ENCODE measurements at regions not wholly inside any gene's neighbourhood (a gene's known extent, or its start where the extent isn't known, plus 50 kb on each side); places are given as distances from the start of the nearest gene placed in this dataset.
"Not testable (repeated sequence)": the region's sequence is repeated elsewhere in the genome, so short reads cannot be mapped to it uniquely, and the experiment has no call there.

DNA sequence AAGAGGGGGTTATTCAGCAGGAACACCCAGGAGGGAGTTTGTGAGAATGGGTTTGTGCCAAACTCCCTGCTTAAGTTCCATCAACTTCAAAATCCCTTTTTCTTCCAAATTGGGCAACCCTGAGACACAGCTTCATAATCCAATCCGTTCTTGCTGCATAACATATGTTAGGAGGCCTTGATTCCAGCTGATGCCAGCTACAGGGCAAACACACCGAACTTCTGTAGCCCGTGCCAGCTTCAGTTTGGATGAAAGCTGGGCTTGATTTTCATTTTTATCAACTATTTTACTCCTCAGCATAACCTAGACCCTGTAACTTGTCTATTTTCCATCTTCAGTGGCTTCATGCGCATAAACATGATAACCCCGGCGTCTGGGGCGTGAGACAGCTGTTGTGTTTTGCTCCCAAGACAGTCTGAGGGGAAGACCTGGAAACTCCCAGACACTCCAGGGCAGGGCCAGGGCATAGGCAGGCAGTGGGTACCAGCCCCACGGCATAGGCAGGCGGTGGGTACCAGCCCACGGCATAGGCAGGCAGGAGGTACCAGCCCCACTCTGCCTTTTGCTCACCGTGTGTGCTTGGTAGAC, 220.4 kb downstream of the C16orf95 start:
- no peak for DNase-seq (ENCODE audit: low spot score)
- in situ Hi-C loops (cut with HindIII; ENCODE audit: low sequenced_read_pairs): no loop called here

DNA sequence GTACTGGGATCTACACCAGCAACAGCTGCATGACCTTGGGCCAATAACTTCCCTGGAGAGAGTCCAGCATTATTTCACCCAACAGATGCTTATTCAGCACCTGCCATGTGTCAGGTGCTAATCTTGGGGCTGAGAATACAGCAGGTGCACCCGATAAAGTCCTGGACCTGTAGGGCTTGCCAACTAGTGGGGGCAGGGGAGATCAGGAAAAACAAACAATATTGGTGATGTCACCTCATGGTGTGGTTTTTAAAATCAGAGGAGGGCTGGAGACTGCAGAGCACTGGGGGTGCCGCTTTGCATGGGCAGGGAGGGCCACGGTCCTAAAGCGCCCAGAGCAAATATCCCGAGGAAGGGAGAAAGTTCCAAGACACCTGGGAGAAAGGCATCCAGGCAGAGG, 218.8 kb downstream of the C16orf95 start:
- in situ Hi-C loops (cut with HindIII; ENCODE audit: low sequenced_read_pairs): no loop called here
- no peak for DNase-seq (ENCODE audit: low spot score)

DNA sequence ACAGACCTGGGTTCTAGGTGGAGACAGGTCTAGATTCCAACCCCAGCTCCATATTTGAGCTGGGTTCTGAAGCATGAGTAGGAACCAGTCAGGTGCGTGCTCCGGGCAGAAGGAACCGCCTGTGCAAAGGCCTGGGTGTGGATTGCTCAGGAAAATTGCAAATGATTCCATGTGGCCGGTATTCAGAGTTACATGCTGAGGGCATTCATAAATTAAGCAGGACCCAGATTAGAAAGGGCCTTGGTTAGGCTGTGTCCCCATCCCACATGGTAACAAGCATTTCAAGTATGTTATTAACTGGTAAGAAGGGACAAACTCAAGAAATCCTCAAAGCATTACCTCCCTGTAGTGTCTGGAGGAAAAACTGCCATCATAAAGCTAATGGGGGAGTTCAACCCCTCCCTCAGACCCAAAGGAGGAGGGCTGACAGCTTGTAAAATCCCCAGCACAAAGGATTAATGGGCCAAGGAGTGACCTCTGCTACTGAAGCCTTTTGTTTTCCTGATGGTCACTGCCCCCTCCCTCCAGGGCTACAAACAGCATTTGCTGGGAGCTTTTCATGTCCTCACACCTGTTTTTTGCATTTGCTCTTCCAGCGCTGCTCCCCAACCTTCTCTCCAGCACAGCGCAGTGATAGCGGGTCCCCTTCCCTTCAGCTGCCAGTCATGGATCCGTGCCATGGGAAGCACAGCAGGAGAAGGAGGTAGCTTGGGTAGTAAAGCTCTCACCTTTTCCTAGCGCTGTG, 218.0 kb downstream of the C16orf95 start:
- in situ Hi-C loops (cut with HindIII; ENCODE audit: low sequenced_read_pairs): no loop called here
- peak; percentile 18 for DNase-seq (ENCODE audit: low spot score)

DNA sequence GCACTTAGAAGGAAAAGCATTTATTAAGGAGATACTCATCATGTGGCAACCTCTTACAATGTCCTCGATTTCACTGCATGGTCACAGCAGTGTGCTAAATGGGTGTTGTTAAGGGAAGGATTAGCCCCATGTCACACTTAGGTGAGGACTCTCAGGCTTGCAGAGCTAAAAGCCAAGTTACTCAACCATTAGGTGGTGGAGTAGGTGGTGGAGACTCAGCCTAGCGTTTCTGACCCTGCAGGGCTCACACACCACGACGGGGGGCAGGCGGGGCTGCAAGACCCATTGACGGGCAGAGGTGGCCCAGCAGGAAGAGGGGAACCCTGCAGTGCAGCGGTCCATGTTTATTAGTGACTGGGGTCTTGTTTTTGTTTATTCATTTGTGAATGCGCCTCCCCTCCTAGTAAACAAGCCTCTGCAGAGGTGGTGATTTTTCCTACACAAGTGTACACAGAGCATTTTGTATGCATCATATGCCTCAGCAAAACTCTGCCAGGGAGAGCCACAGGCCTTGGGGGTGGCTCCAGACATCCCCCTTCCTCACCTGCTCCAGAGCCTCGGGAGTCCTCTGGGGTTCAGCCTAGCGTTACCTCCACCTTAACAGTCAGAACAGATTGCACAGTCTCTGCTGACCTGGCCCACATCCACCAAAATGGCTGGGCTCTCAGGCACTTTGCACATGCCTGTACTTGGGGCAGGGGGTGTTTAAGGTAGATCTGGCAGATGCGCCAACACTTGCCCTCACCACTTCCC, 216.7 kb downstream of the C16orf95 start:
- in situ Hi-C loops (cut with HindIII; ENCODE audit: low sequenced_read_pairs): no loop called here
- DNase-seq (ENCODE audit: low spot score): no peak

DNA sequence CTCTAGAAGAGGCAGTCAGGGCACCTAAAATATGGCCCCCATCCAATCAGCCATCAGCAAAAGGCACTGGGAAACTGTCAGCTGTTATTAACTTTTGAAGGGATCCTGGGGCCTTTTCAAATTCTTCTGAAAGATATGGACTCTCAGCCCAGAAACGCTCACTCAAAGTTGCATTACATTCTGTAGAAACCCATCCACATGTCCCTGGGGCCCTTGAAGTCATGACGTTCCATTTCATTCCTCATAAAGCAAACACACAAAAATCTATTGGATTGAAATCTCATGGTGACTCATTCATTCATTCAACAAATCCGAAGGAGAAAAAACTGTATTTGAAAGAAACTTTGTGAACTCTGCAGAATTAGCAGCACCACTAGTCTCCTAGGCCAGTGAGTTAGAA, 215.3 kb downstream of the C16orf95 start:
- no peak for DNase-seq (ENCODE audit: low spot score)
- in situ Hi-C loops (cut with HindIII; ENCODE audit: low sequenced_read_pairs): no loop called here

DNA sequence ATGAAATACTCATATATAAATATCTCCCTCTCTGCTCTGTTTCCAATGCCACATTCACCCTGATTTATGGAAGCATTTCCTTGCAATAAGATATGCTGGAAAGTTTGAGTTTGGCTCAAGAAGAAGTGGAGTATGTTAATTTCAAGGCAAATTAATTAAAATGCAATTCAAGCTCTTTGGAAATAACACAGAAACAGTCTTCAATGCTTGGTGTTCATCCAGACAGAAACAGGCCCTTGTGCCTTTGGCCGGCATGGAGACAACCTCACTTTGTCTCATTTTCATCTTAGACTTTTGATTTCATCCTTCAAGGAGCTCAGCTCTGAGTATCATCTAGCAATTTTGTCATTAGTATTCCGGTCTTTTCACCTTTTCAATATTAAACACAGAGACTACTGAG, 210.0 kb downstream of the C16orf95 start:
- in situ Hi-C loops (cut with HindIII; ENCODE audit: low sequenced_read_pairs): no loop called here
- peak; percentile 10 for DNase-seq (ENCODE audit: low spot score)

DNA sequence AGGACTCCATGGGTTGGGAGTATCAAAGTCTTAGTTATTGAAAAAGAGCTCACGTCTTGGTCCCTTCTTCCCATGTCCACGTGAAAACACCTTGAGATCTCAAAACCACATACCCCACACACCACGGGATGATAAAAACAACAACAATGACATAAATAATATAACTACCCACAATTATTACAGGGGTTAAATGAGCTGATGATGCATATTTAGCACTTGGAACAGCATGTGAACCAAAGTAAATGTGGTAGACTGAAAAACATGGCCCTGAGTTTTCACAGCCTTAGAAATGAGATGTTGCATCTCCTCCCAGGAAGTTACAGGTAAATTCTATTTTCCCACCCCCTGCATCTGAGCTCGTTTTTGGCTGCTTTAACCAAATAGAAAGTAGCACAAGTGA, 208.9 kb downstream of the C16orf95 start:
- DNase-seq (ENCODE audit: low spot score): no peak

DNA sequence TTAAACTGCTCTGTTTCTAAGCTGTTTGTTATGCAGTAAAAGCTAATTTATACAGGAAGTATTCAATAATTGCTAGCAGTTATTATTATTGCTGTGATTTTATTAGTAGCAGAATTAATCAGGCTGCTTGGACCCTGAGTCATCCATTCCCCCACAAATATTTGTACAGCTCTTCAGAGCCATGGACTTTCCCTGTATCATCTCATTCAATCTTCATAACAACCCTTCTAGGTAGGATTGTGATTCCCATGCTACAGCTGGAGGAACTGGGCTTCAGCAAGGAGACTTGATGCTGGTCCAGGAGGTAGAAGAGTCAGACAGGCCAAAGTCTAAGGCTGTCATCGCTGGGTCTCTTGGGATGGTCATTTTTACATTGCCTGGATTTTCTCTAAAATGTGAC, 208.3 kb downstream of the C16orf95 start:
- in situ Hi-C loops (cut with HindIII; ENCODE audit: low sequenced_read_pairs): no loop called here
- no peak for DNase-seq (ENCODE audit: low spot score)

More for the DNA sequence above, 208.9 kb downstream of the C16orf95 start:
- in situ Hi-C loops (cut with HindIII; ENCODE audit: low sequenced_read_pairs): no loop called here

DNA sequence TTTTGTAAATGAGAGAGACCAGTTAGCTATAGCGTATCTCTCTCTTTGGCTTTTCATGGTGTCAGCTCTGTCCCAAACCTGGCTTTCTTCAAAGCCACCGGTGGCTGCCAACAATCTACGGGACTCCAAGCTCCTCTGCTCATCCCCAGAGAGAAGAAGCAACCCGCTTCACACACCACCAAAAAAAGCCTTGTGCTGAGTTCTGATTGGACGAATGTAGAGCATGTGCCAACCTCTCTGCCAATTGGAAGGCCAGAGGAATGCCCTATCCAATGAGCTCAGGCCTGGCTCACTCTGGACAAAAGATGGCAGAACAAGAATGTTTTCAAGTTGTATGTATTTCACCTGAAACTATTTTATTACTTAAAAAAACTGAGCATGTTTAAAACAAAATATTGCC, 202.4 kb downstream of the C16orf95 start:
- in situ Hi-C loops (cut with HindIII; ENCODE audit: low sequenced_read_pairs): no loop called here
- no peak for DNase-seq (ENCODE audit: low spot score)

DNA sequence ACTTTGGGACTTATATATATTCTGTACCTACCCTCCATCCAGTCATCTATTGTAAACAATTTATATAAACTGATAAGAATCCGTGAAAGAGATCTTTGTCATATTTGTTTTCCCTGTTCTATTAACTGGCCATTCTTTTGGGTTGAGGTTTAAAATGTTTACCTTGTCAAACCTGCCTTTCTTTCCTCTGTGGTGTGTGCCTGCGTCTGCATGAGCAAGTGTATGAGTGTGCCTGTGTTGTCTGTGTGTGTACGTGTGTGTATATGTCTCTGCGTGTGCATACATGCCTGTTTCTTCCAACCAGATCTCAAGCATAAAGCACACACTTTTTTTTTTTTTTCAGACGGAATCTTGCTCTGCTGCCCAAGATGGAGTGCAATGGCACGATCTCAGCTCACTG, 201.5 kb downstream of the C16orf95 start:
- DNase-seq (ENCODE audit: low spot score): no peak
- in situ Hi-C loops (cut with HindIII; ENCODE audit: low sequenced_read_pairs): no loop called here

DNA sequence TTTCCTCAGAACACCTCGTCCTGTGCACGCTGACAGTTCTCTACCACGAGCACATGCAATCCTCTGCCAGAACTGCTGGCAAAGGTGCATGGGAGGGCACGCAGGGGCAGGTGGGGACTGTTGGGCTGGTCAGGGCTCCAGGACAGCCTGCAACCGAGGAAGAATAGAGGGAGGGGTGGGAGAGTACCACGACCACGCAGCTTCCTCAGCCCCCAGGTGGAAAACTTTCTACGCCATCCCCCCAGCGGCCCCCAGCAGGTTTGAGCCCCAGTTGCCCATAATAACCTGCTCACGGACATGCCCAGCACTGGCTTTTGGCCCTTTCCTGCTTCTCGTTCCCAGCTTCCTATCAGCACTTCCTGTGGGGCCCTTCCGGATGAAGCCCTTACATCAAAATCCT, 199.3 kb downstream of the C16orf95 start:
- DNase-seq (ENCODE audit: low spot score): no peak
- in situ Hi-C loops (cut with HindIII; ENCODE audit: low sequenced_read_pairs): no loop called here

DNA sequence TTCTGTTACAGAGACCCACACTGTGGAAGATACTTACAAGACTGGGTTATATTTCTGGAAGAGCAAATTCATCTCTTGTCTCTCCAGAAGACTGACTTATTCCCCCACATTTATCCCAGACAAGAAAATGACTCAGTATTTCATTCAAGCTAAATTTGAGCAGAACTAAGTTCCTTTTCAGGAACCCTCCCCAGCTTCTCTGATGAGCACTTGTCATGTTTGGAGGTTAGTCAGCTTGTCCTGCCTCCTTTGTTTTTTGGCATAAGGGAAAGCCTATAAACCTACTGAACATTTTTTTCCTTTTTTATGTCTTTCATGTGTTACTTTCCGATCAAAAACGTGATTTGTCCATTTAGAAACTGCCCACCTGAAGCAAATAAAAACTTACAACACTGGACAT, 198.0 kb downstream of the C16orf95 start:
- in situ Hi-C loops (cut with HindIII; ENCODE audit: low sequenced_read_pairs): no loop called here
- DNase-seq (ENCODE audit: low spot score): no peak

DNA sequence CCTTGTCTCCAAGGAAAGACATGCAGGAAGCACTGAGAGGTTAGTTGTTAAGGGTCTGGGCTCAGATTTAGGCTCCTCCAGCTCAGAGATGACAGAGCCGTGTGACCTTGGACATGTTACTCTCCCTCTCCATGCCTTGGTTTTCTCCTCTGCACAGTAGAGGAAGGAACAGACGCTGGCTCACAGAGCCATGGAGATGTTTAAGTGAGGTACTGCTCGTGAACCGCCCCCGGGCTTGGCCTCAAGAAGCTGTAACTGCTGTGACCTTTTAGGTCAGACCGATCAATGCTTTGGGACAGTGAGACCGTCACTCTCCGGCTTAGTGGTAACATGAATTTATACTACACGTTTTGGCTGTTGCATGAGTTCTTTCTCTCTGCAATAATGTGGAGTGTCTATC, 197.4 kb downstream of the C16orf95 start:
- in situ Hi-C loops (cut with HindIII; ENCODE audit: low sequenced_read_pairs): no loop called here
- no peak for DNase-seq (ENCODE audit: low spot score)

DNA sequence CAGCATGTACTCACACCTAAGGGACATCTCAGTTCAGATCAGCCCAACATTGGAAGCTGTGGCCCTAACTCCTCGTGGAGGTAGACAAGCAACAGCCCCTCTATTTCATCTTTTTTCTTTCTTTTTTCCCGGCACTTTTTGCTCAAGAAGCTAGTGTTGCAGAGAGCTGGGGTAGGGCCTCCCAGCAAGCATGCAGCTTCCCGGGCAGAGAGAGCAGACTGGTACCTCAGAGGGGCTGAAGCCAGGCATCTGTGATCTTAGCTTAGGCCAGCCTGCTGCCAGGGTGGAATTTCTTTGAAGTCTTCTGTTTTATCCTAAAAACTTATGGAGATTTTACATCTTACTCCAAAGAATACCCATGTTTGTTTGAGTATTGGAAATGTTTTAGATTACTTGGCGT, 195.4 kb downstream of the C16orf95 start:
- DNase-seq (ENCODE audit: low spot score): no peak
- in situ Hi-C loops (cut with HindIII; ENCODE audit: low sequenced_read_pairs): no loop called here

DNA sequence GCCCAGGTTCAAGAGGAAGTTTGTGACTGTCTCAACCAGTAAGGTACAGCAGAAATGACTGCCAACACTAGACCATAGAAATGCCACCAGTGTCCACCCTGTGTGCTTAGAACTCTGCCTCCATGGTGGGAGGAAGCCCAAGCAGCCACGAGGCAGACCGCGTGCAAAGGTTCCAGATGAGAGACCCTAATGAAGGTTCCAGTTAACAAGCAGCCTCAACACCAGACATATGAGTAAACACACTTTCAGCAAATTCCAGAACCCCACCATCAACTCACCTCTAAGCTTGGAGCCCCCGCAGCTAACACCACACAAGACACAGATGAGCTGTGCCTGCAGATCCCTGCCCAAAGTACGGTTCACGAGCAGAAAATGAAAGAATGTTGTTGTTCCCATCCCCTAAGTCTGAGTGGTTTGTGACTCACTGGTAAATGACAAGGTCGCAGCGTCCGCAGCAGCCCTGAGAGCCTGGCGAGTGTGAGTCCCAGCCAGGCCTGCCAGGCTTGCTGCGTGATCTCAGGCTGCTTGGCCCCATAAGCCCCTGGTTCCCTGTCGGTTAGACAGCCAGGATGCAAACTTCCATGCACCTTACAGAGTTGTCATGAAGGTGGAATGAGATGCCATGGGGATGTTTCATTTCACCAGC, 193.7 kb downstream of the C16orf95 start:
- in situ Hi-C loops (cut with HindIII; ENCODE audit: low sequenced_read_pairs): no loop called here
- DNase-seq (ENCODE audit: low spot score): no peak

DNA sequence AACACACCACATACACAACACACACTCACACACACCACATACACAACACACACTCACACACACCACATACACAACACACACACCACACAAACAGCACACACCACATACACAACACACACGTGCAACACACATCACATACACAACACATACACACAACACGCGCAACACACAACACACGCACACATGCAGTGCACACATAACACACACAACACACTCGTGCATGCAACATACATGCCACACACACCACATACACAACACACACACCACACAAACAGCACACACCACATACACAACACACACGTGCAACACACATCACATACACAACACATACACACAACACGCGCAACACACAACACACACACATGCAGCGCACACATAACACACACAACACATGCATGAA, 192.8 kb downstream of the C16orf95 start:
- in situ Hi-C loops (cut with HindIII; ENCODE audit: low sequenced_read_pairs): not testable (repeated sequence)

DNA sequence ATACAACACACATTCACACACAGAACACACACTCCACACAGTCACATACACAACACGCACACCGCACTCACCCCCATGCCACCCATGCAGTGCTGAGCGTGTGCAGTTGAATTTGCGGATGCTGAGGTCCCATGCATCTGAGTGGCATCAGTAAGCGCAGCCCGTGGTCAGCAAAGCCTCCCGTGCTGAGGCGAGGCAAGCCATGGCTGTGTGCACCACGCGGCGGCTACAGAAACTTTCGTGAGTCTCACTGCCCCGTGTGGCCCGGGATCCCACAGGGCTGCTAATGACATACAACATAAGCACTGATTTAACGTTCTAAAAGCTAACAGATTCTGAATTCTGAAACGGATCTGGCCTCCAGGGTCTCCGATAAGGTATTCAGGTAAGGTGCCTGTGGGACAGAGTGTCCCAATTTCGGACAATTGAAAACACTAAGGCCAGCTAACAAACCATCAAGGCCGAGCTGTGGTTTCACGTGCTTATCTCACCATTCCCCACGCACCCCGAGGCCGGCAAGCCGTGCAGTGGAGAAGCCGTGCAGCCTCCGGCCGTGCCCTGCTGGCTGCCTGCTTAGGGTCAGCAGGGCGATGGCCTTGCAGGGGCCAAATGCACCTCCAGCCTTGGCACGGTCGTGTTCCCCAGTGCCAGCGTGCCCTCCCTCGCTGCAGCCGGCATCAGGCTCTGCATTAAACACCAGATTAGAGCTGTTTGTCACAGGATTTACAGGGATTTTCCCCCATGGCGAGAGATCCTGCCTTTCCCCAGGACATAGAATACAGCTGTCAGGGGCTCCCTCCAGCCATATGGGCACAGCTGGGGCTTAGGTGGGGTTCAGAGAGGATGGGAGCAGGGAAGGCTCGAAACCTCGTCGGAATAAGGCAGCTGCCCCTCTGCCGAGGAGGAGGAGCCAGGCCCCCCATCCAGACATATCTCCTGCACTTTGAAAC, 191.7 kb downstream of the C16orf95 start:
- in situ Hi-C loops (cut with HindIII; ENCODE audit: low sequenced_read_pairs): no loop called here
- no peak for DNase-seq (ENCODE audit: low spot score)

More for the DNA sequence above, 192.8 kb downstream of the C16orf95 start:
- DNase-seq (ENCODE audit: low spot score): not testable (repeated sequence)

DNA sequence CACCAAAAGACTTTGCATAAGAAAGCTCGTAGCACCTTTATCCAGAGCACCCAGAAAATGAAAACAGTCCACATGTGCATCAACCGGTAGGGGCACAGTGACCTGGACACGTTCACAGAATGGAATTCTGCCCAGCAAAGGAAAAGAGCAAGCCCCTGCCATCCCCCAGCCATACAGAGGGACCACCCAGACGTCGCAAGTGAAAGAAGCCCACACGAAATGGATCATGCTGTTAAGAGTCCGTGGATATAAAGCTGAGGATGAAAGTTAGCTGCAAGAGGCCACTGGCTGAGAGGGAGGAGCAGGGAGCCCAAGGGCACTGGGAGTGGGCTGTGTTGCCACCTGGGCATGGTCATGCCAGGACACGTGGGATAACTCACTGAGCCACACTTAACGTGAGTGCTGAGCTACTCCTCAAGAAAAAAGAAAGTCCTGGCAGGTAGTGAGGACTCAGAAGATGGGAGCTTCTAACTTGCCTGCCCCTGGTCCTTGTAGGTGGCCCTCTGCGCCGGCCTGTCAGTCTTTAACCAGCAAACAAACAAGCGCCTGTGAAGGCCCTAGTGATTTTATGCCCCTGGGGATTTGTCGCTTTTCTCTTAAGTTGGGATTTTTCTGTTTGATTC, 190.7 kb downstream of the C16orf95 start:
- no peak for DNase-seq (ENCODE audit: low spot score)
- in situ Hi-C loops (cut with HindIII; ENCODE audit: low sequenced_read_pairs): no loop called here

Data from G401 (cell line).